ENCODE measurements at regions not wholly inside any gene's neighbourhood (a gene's known extent, or its start where the extent isn't known, plus 50 kb on each side); places are given as distances from the start of the nearest gene placed in this dataset.

DNA sequence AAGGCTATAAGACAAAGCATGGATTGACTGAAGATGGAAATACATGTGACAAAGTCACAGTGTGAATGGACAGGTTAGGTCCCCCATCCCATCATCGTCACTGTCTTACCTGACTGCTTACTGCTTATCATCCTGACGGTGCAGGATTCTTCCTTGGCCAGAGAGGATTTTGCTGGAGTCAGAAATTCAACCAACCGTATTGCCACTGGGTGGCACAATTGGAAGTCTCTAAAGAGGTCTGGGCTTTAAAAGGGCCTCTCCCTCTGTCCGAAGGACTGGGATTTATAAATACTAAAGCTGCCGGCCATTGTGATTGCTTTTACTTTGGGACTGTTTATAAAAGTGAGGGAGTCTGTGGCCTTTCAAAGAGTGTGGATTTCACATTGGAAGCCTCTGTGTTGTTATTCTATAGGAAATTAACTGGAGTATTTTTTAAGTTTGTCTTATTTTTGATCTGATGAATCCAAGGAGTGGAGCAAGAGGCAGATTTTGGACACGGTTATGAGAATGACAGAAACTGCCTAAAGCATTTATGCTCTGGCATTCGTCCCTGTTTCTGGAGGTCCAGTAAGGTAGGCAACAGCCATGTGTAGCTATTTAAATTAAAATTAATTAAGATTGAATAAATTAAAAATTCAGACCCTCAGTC is 113.3 kb upstream of the CREB5 start:
- TF ChIP-seq EHMT2 (IDR thresholded peaks at IDR 0.05; ENCODE audit: low read depth) (no peak), ELK1 (IDR thresholded peaks at IDR 0.05; ENCODE audit: low read depth, low read length) (no peak), CHD2 (IDR thresholded peaks at IDR 0.05; ENCODE audit: low read length, partially characterized antibody) (no peak), POLR2A (IDR thresholded peaks at IDR 0.05; ENCODE audit: low read length) (no peak)

Data from A549 (cell line).